SU-DHL-6 (cell line): ENCODE measurements at regions not wholly inside any gene's neighbourhood (a gene's known extent, or its start where the extent isn't known, plus 50 kb on each side); places are given as distances from the start of the nearest gene placed in this dataset.

Source experiments
- EZH2phosphoT487 ChIP-seq: fragments of 200-600 bp; sonication (generic), shearing (Covaris generic); conservative IDR thresholded peaks from 2 replicates; pipeline ENCODE4 v1.6.1; 2018; ENCODE audit warnings: mild to moderate bottlenecking, antibody characterized with exemption, low read length, moderate library complexity, mixed read lengths
- TF ChIP-seq, protein P1 (sequence below): fragments of 200-600 bp; sonication (generic); IDR thresholded peaks from one replicate; pipeline ENCODE4 v1.5.1; 2017; ENCODE audit warnings: antibody characterized with exemption, mild to moderate bottlenecking, low read length, moderate library complexity; ENCODE audit not compliant: insufficient read depth, poor library complexity, severe bottlenecking

- TF ChIP-seq, protein P1, sequence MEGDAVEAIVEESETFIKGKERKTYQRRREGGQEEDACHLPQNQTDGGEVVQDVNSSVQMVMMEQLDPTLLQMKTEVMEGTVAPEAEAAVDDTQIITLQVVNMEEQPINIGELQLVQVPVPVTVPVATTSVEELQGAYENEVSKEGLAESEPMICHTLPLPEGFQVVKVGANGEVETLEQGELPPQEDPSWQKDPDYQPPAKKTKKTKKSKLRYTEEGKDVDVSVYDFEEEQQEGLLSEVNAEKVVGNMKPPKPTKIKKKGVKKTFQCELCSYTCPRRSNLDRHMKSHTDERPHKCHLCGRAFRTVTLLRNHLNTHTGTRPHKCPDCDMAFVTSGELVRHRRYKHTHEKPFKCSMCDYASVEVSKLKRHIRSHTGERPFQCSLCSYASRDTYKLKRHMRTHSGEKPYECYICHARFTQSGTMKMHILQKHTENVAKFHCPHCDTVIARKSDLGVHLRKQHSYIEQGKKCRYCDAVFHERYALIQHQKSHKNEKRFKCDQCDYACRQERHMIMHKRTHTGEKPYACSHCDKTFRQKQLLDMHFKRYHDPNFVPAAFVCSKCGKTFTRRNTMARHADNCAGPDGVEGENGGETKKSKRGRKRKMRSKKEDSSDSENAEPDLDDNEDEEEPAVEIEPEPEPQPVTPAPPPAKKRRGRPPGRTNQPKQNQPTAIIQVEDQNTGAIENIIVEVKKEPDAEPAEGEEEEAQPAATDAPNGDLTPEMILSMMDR: no peak
- TF ChIP-seq EZH2phosphoT487: no peak
These were observed 83.3 kb upstream of the TGM3 start for GRCh38 chr20:2212456-2213015.
